CD4-positive, alpha-beta T cell (primary cell): ENCODE measurements at regions not wholly inside any gene's neighbourhood (a gene's known extent, or its start where the extent isn't known, plus 50 kb on each side); places are given as distances from the start of the nearest gene placed in this dataset.

Experiments used
- ATAC-seq: fragments of 200-7000 bp; cut with Tn5 transposase; one replicate; pipeline ENCODE4 v1.10.0; 2022; ENCODE audit warnings: mild to moderate bottlenecking; ENCODE audit not compliant: poor library complexity
- CTCF ChIA-PET: fragments of 350-600 bp; sonication (Branson Sonifier 250); formaldehyde crosslinking; loops from one replicate; lab custom pipeline; 2021; ENCODE audit warnings: antibody characterized with exemption, inconsistent platforms; lab: Charles Lee
- POLR2A ChIA-PET: fragments of 350-600 bp; sonication (Branson Sonifier 250); formaldehyde crosslinking; loops from one replicate; lab custom pipeline; 2021; ENCODE audit warnings: antibody characterized with exemption, inconsistent platforms; lab: Charles Lee
- DNase-seq, 14 experiments: peaks; one replicate each; pipeline ENCODE4 v3.0.0-alpha.2; 2013 to 2020; ENCODE audit warnings: mixed read lengths in 2 of 14
- H3K27ac ChIP-seq, 2 donors: one replicate each; pipeline versions ENCODE4 v1.5.1 to v1.7.0; 2013; ENCODE audit warnings: low read length in 2 of 2, low read depth in 1 of 2, mild to moderate bottlenecking in 1 of 2
- H3K27me3 ChIP-seq, 2 experiments: 1 replicate in 1 of 2; 2 replicates in 1 of 2; pipeline versions ENCODE4 v1.6.1 to v1.7.0; 2013; ENCODE audit warnings: low read length in 2 of 2, control low read depth in 1 of 2, mild to moderate bottlenecking in 1 of 2, moderate library complexity in 1 of 2; ENCODE audit not compliant: insufficient read depth in 2 of 2, control insufficient read depth in 1 of 2
- H3K36me3 ChIP-seq: one replicate; pipeline ENCODE4 v1.6.1; 2013; ENCODE audit warnings: low read length, control low read depth; ENCODE audit not compliant: insufficient read depth
- H3K4me1 ChIP-seq: one replicate; pipeline ENCODE4 v1.6.1; 2013; ENCODE audit warnings: low read length, control low read depth; ENCODE audit not compliant: insufficient read depth
- H3K4me3 ChIP-seq: one replicate; pipeline ENCODE4 v1.5.1; 2013; ENCODE audit warnings: mild to moderate bottlenecking, low read length, moderate library complexity
- H3K9me3 ChIP-seq, 2 experiments: 1 replicate in 1 of 2; 2 replicates in 1 of 2; pipeline versions ENCODE4 v1.6.1 to v1.7.0; 2013; ENCODE audit warnings: low read length in 2 of 2, mild to moderate bottlenecking in 2 of 2, control low read depth in 1 of 2, moderate library complexity in 1 of 2; ENCODE audit not compliant: control insufficient read depth in 1 of 2, insufficient read depth in 1 of 2
- H3K27ac Mint-ChIP-seq: one replicate; pipeline ENCODE4 v1.8.0; 2020; ENCODE audit warnings: mixed read lengths
- H3K27me3 Mint-ChIP-seq: one replicate; pipeline ENCODE4 v1.8.0; 2021; ENCODE audit warnings: mixed read lengths
- H3K36me3 Mint-ChIP-seq: one replicate; pipeline ENCODE4 v1.8.0; 2021; ENCODE audit warnings: low read depth, mixed read lengths
- H3K4me1 Mint-ChIP-seq: one replicate; pipeline ENCODE4 v1.8.0; 2021; ENCODE audit warnings: low read depth, mixed read lengths
- H3K4me3 Mint-ChIP-seq: one replicate; pipeline ENCODE4 v1.8.0; 2020; ENCODE audit warnings: mild to moderate bottlenecking, mixed read lengths
- H3K9me3 Mint-ChIP-seq: one replicate; pipeline ENCODE4 v1.8.0; 2020; ENCODE audit warnings: mixed read lengths
- intact Hi-C, 2 experiments: fragments of 100-400 bp; cut with DNase I in 1 of 2; cut with micrococcal nuclease in 1 of 2; formaldehyde crosslinking; loops; one replicate each; pipeline versions ENCODE4 v1.15.1 to v1.9.0; 2023 to 2025; cut with DNase I, micrococcal nuclease
- TF ChIP-seq, protein P1 (sequence below): fragments of 200-600 bp; IDR thresholded peaks from one replicate; pipeline ENCODE4 v1.8.0; 2022; ENCODE audit warnings: antibody characterized with exemption, mild to moderate bottlenecking

DNA sequence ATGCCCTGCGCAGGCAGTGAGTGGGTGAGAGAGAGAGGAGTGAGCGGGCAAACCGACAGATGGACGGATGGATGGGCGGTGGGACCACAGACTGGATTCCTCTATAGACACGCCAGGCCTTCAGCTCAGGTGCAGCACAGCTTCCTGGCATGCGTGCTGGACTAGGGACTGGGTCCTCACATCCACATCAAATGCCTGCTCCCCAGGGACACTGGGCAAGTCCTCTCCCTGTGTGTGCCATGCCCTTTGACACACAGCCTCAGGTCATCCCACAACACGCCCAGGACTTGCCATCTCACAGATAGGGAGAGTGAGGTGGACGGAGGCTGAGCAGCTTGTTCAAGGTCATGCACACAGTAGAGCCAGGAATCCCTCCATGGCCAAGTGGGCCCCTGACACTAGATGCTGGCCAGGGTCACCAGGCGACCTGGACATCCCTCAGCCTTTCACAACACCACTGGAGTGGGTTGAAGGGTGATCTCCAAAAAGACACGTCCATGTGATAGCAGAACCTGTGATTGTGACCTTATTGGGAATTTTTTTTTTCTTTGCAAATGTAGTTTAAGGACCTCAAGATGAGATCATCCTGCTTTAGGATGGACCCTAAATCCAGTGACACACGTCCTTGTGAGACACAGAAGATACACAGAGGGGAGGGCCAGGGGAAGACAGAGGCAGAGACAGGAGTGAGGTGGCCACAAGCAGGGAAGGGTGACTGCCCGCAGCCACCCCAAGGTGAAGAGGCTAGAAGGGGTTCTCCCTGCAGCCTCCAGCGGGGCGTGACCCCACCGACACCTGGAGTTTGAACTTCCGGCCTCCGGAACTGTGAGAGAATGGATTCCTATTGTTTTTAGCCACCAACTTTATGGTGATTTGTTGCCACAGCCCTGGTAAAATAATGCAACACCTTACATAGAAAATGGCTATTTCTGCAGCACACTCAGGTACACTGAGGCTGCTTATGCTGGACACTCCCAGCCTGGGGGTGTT, 155.0 kb upstream of the CHST15 start:
- no peaks in the 10 kb centered on the region for H3K27me3 Mint-ChIP-seq
- no peak overlapping the region for H3K4me3 Mint-ChIP-seq
- Histone ChIP-seq H3K9me3 (peaks cover 0 to 5% of the 10 kb centered on the region in 2 experiments), H3K36me3 (no peaks in the 10 kb centered on the region), H3K27me3 (no peaks in the 10 kb centered on the region), H3K27ac (no peak overlapping the region), H3K4me3 (no peak overlapping the region), H3K4me1 (no peaks in the 10 kb centered on the region)
- intact Hi-C loops, result no loop called here
- POLR2A ChIA-PET, result no interaction called here
- H3K27ac Mint-ChIP-seq, result no peak overlapping the region
- CTCF ChIA-PET, result no interaction called here
- TF ChIP-seq, protein P1, sequence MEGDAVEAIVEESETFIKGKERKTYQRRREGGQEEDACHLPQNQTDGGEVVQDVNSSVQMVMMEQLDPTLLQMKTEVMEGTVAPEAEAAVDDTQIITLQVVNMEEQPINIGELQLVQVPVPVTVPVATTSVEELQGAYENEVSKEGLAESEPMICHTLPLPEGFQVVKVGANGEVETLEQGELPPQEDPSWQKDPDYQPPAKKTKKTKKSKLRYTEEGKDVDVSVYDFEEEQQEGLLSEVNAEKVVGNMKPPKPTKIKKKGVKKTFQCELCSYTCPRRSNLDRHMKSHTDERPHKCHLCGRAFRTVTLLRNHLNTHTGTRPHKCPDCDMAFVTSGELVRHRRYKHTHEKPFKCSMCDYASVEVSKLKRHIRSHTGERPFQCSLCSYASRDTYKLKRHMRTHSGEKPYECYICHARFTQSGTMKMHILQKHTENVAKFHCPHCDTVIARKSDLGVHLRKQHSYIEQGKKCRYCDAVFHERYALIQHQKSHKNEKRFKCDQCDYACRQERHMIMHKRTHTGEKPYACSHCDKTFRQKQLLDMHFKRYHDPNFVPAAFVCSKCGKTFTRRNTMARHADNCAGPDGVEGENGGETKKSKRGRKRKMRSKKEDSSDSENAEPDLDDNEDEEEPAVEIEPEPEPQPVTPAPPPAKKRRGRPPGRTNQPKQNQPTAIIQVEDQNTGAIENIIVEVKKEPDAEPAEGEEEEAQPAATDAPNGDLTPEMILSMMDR, result no peak
- no peak for ATAC-seq
- H3K9me3 Mint-ChIP-seq, result no peaks in the 10 kb centered on the region
- no peaks in the 10 kb centered on the region for H3K4me1 Mint-ChIP-seq
- DNase-seq, result no peak
- no peaks in the 10 kb centered on the region for H3K36me3 Mint-ChIP-seq

DNA sequence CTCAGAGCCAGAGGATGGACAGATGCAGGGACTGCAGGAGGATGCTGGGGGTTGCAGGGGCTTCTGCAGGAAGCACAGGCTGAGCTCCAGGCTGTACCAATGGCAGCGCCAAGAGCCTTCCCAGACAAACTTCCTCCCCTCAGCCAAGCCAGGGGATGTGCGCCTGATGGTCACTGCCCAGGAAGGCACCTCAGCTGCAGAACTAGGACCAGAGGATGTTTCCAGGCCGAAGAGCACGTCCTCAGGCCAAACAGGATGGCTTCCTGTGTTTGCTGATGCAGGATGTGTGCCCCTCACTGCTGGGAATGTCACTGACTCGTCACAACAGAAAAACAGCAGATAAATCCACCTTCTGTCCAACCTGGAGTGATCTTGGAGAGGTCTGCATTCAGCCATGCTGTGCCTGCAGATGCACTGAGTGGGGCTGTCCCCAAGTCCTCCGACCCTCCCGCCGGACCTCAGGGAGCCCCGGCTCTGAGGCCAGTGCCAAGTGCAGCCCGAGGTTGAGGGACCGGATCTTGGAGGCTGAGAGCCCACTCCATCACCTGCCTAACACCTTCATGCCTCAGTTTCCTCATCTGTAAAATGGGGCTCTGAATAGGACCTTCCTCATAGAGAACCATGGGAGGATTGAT, 152.5 kb upstream of the CHST15 start:
- CTCF ChIA-PET, result no interaction called here
- Histone ChIP-seq H3K36me3 (no peaks in the 10 kb centered on the region), H3K4me3 (no peak overlapping the region), H3K9me3 (peaks cover 0 to 7% of the 10 kb centered on the region in 2 experiments), H3K27me3 (no peaks in the 10 kb centered on the region), H3K4me1 (no peaks in the 10 kb centered on the region), H3K27ac (no peak overlapping the region)
- POLR2A ChIA-PET, result no interaction called here
- intact Hi-C loops, result no loop called here
- H3K4me1 Mint-ChIP-seq, result no peaks in the 10 kb centered on the region
- no peak for ATAC-seq
- H3K9me3 Mint-ChIP-seq, result no peaks in the 10 kb centered on the region
- no peak overlapping the region for H3K4me3 Mint-ChIP-seq
- H3K27me3 Mint-ChIP-seq, result no peaks in the 10 kb centered on the region
- DNase-seq, result no peak
- H3K27ac Mint-ChIP-seq, result no peak overlapping the region
- H3K36me3 Mint-ChIP-seq, result no peaks in the 10 kb centered on the region
- TF ChIP-seq, protein P1, result no peak

DNA sequence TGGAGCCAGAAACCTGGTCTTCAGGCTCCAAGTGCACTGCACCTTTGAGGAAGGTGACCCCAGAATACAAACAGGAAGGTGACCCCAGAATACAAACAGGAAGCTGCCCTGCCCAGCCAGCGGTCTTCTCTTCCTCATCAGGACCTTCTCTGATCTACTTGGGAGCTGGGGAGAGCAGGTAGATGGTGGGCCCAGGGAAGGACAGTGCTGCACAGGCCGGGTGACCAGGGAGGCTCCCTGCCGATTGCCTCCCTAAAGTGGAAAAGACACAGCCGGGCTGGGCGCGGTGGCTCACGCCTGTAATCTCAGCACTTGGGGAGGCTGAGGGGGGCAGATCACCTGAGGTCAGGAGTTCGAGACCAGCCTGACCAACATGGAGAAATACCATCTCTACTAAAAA, 151.8 kb upstream of the CHST15 start:
- no peaks in the 10 kb centered on the region for H3K36me3 ChIP-seq
- no peak overlapping the region for H3K27ac Mint-ChIP-seq
- H3K9me3 ChIP-seq, result peaks cover 0 to 8% of the 10 kb centered on the region in 2 experiments
- no peak overlapping the region for H3K4me3 Mint-ChIP-seq
- no peaks in the 10 kb centered on the region for H3K4me1 Mint-ChIP-seq
- ATAC-seq (no peak), DNase-seq (no peak)
- CTCF ChIA-PET, result no interaction called here
- H3K9me3 Mint-ChIP-seq, result no peaks in the 10 kb centered on the region
- intact Hi-C loops, result no loop called here
- H3K4me1 ChIP-seq, result no peaks in the 10 kb centered on the region
- TF ChIP-seq, protein P1, result no peak
- H3K36me3 Mint-ChIP-seq, result no peaks in the 10 kb centered on the region
- H3K27ac ChIP-seq, result no peak overlapping the region
- POLR2A ChIA-PET, result no interaction called here
- no peaks in the 10 kb centered on the region for H3K27me3 Mint-ChIP-seq
- no peaks in the 10 kb centered on the region for H3K27me3 ChIP-seq
- no peak overlapping the region for H3K4me3 ChIP-seq
